WTC11 (cell line): ENCODE measurements at regions not wholly inside any gene's neighbourhood (a gene's known extent, or its start where the extent isn't known, plus 50 kb on each side); places are given as distances from the start of the nearest gene placed in this dataset.

Experiments
- CTCF ChIP-seq: fragments of 200-600 bp; IDR thresholded peaks from 2 replicates; pipeline ENCODE4 v1.8.0; 2022; ENCODE audit warnings: antibody characterized with exemption
- ESRRA ChIP-seq: sonication (generic); formaldehyde crosslinking; IDR thresholded peaks from 2 replicates; pipeline ENCODE4 v1.8.1; 2022; ENCODE audit warnings: mild to moderate bottlenecking, missing genetic modification reagents, borderline replicate concordance
- MAX ChIP-seq: sonication (generic); formaldehyde crosslinking; IDR thresholded peaks from 2 replicates; pipeline ENCODE4 v1.8.0; 2022; ENCODE audit warnings: mild to moderate bottlenecking, missing genetic modification reagents
- PREB ChIP-seq: sonication (generic); formaldehyde crosslinking; IDR thresholded peaks from 2 replicates; pipeline ENCODE4 v1.8.1; 2022; ENCODE audit warnings: mild to moderate bottlenecking, missing genetic modification reagents, moderate library complexity, borderline replicate concordance
- USF1 ChIP-seq: sonication (generic); formaldehyde crosslinking; IDR thresholded peaks from 2 replicates; pipeline ENCODE4 v1.8.0; 2022; ENCODE audit warnings: mild to moderate bottlenecking, missing genetic modification reagents
- ZSCAN18 ChIP-seq: fragments of 250-450 bp; sonication (Bioruptor Pico); IDR thresholded peaks from 2 replicates; pipeline ENCODE4 v2.1.2; 2022; ENCODE audit warnings: mild to moderate bottlenecking, moderate library complexity

GRCh38 chr2:53183581-53183980, 584.0 kb upstream of the CHAC2 start:
- TF ChIP-seq USF1 (no peak), MAX (CRISPR knock-in tag) (no peak), ZSCAN18 (CRISPR knock-in tag) (no peak), CTCF (no peak), PREB (CRISPR knock-in tag) (no peak), ESRRA (CRISPR knock-in tag) (no peak)
